Keratinocyte (primary cell): ENCODE measurements at regions not wholly inside any gene's neighbourhood (a gene's known extent, or its start where the extent isn't known, plus 50 kb on each side); places are given as distances from the start of the nearest gene placed in this dataset.
A peak's percentile ranks its signal among the peaks of the same experiment; 100 is the strongest.

ENCODE experiments used
- DNase-seq: peaks from one replicate; pipeline ENCODE4 v3.0.0-alpha.2; 2011; ENCODE audit warnings: low read depth, missing footprints, low spot score
- FAIRE-seq: peaks from 2 replicates; lab custom pipeline; 2011; peaks lifted over from hg19 to GRCh38; lab: Jason Lieb, UNC
- H2AFZ ChIP-seq: 2 replicates; pipeline ENCODE4 v1.6.0; 2012; ENCODE audit warnings: low read length, control low read depth, inconsistent platforms; ENCODE audit not compliant: control insufficient read depth
- H3K27ac ChIP-seq: 2 replicates; pipeline ENCODE4 v1.5.1; 2011; ENCODE audit warnings: low read length; ENCODE audit not compliant: control insufficient read depth, insufficient read depth
- H3K27me3 ChIP-seq: 3 replicates; pipeline ENCODE4 v1.6.0; 2011; ENCODE audit warnings: low read length; ENCODE audit not compliant: control insufficient read depth, insufficient read depth; ENCODE audit errors: extremely low read depth
- H3K36me3 ChIP-seq, 2 experiments: 2 replicates in 1 of 2; 3 replicates in 1 of 2; pipeline ENCODE4 v1.5.1; 2011; ENCODE audit warnings: low read length in 2 of 2, mild to moderate bottlenecking in 1 of 2; ENCODE audit not compliant: control insufficient read depth in 2 of 2, insufficient read depth in 2 of 2; ENCODE audit errors: extremely low read depth in 1 of 2
- H3K4me1 ChIP-seq: 3 replicates; pipeline ENCODE4 v1.5.1; 2011; ENCODE audit warnings: low read length; ENCODE audit not compliant: control insufficient read depth, insufficient read depth; ENCODE audit errors: extremely low read depth
- H3K4me2 ChIP-seq: 3 replicates; pipeline ENCODE4 v1.6.0; 2011; ENCODE audit warnings: low read depth, low read length; ENCODE audit not compliant: control insufficient read depth, insufficient read depth; ENCODE audit errors: extremely low read depth
- H3K4me3 ChIP-seq, 3 experiments: fragments of 200-600 bp in 1 of 3; sonication (generic) in 1 of 3; 2 replicates in 2 of 3; 3 replicates in 1 of 3; pipeline ENCODE4 v1.5.1; 2011 to 2016; ENCODE audit warnings: low read length in 3 of 3, mild to moderate bottlenecking in 3 of 3, control low read depth in 2 of 3, inconsistent platforms in 1 of 3, low read depth in 1 of 3, mixed read lengths in 1 of 3, mixed run types in 1 of 3, moderate library complexity in 1 of 3; ENCODE audit not compliant: control insufficient read depth in 2 of 3, insufficient read depth in 2 of 3; ENCODE audit errors: extremely low read depth in 1 of 3
- H3K79me2 ChIP-seq: 2 replicates; pipeline ENCODE4 v1.6.0; 2012; ENCODE audit warnings: low read length; ENCODE audit not compliant: control insufficient read depth, insufficient read depth
- H3K9ac ChIP-seq: 3 replicates; pipeline ENCODE4 v1.6.0; 2011; ENCODE audit warnings: low read length; ENCODE audit not compliant: control insufficient read depth, insufficient read depth; ENCODE audit errors: extremely low read depth
- H3K9me1 ChIP-seq: 3 replicates; pipeline ENCODE4 v1.6.0; 2011; ENCODE audit warnings: low read length; ENCODE audit not compliant: control insufficient read depth, insufficient read depth; ENCODE audit errors: extremely low read depth
- H3K9me3 ChIP-seq: 2 replicates; pipeline ENCODE4 v1.5.1; 2012; ENCODE audit warnings: low read depth, low read length; ENCODE audit not compliant: control insufficient read depth
- H4K20me1 ChIP-seq: 3 replicates; pipeline ENCODE4 v1.6.0; 2011; ENCODE audit warnings: low read length; ENCODE audit not compliant: control insufficient read depth, insufficient read depth; ENCODE audit errors: extremely low read depth
- EZH2 ChIP-seq: IDR thresholded peaks from one replicate; pipeline ENCODE4 v1.6.1; 2012; ENCODE audit warnings: inconsistent platforms, mild to moderate bottlenecking, low read length, moderate library complexity
- dilution Hi-C: fragments of 300-500 bp; cut with MboI; formaldehyde crosslinking; loops from one replicate; pipeline ENCODE4 v1.7.0; 2020; ENCODE audit warnings: low sequenced_read_pairs; ENCODE audit not compliant: extremely low pct_ligation_motif_present
- TF ChIP-seq, protein P1 (sequence below), 3 experiments: IDR thresholded peaks in 1 of 3; conservative IDR thresholded peaks in 1 of 3; optimal IDR thresholded peaks in 1 of 3; 2 replicates in 2 of 3; 3 replicates in 1 of 3; pipeline versions ENCODE3 to v1.5.1; 2011; ENCODE audit warnings: low read length in 3 of 3, mild to moderate bottlenecking in 3 of 3, moderate library complexity in 2 of 3, control low read depth in 1 of 3, inconsistent platforms in 1 of 3; ENCODE audit not compliant: insufficient read depth in 2 of 3; ENCODE audit errors: extremely low read depth in 1 of 3

DNA sequence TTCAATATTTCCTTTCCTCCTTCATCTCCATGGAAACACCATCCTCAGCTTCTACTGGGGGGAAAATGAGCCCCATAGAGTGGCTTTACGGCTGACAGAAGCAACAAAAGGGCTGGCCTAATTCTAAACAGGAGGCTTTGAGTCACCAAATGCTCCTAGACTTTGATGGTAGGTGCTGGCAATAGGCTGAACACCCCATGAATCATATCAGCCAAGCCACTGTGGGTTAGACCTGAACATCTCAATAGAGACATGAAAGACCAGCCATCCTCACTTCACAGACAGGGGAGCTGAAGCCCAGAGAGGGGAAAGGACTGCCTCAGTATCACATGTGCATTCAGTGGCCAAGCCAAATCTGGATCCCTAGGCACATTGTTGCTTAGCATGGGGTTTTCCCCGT lies 107.6 kb downstream of the AMER1 start:
- no peak overlapping the region for H3K27ac ChIP-seq
- dilution Hi-C loops: no loop called here
- H4K20me1 ChIP-seq: no peaks in the 10 kb centered on the region
- FAIRE-seq: no peak
- no peaks in the 10 kb centered on the region for H3K79me2 ChIP-seq
- no peaks in the 10 kb centered on the region for H3K27me3 ChIP-seq
- TF ChIP-seq, protein P1, sequence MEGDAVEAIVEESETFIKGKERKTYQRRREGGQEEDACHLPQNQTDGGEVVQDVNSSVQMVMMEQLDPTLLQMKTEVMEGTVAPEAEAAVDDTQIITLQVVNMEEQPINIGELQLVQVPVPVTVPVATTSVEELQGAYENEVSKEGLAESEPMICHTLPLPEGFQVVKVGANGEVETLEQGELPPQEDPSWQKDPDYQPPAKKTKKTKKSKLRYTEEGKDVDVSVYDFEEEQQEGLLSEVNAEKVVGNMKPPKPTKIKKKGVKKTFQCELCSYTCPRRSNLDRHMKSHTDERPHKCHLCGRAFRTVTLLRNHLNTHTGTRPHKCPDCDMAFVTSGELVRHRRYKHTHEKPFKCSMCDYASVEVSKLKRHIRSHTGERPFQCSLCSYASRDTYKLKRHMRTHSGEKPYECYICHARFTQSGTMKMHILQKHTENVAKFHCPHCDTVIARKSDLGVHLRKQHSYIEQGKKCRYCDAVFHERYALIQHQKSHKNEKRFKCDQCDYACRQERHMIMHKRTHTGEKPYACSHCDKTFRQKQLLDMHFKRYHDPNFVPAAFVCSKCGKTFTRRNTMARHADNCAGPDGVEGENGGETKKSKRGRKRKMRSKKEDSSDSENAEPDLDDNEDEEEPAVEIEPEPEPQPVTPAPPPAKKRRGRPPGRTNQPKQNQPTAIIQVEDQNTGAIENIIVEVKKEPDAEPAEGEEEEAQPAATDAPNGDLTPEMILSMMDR (optimal IDR thresholded peaks at IDR 0.05 in 1 of 3, IDR thresholded peaks at IDR 0.05 in 1 of 3, conservative IDR thresholded peaks at IDR 0.05 in 1 of 3; ENCODE audit: extremely low read depth in 1 of 3, insufficient read depth in 2 of 3, low read length in 3 of 3): no peak
- no peak for TF ChIP-seq EZH2
- no peak overlapping the region for H2AFZ ChIP-seq
- H3K36me3 ChIP-seq: no peaks in the 10 kb centered on the region
- H3K4me1 ChIP-seq: no peaks in the 10 kb centered on the region
- no peaks in the 10 kb centered on the region for H3K9me1 ChIP-seq
- H3K4me2 ChIP-seq: no peak overlapping the region
- no peaks in the 10 kb centered on the region for H3K9me3 ChIP-seq
- no peak for DNase-seq
- no peak overlapping the region for H3K9ac ChIP-seq
- no peak overlapping the region for H3K4me3 ChIP-seq

DNA sequence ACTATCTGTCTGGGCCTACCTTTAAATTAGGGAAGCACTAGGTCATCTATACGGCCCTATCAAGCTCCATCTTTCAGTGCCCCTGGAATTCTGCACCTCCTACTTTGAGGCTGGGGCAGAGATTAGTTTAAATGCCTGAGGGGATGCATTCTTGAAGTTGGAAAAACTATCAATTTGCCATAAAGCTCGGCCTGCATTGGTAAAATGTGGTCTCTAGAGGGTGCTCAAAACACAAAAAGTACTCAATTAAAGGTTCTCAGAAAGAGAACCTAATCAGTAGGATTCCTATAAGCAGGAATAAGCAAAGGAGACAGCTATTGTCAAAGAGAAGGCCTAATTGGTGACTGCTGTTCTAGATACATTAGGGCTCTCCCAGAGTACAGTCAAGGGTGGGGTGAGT lies 111.7 kb downstream of the AMER1 start:
- no peak overlapping the region for H3K9ac ChIP-seq
- dilution Hi-C loops: no loop called here
- H3K27me3 ChIP-seq: no peaks in the 10 kb centered on the region
- no peaks in the 10 kb centered on the region for H3K4me1 ChIP-seq
- DNase-seq (no peak), FAIRE-seq (no peak)
- no peak overlapping the region for H3K27ac ChIP-seq
- H3K4me2 ChIP-seq: no peak overlapping the region
- H3K4me3 ChIP-seq: no peak overlapping the region
- no peak overlapping the region for H2AFZ ChIP-seq
- no peaks in the 10 kb centered on the region for H3K79me2 ChIP-seq
- no peaks in the 10 kb centered on the region for H3K36me3 ChIP-seq
- no peaks in the 10 kb centered on the region for H3K9me1 ChIP-seq
- TF ChIP-seq, protein P1 (optimal IDR thresholded peaks at IDR 0.05 in 1 of 3, IDR thresholded peaks at IDR 0.05 in 1 of 3, conservative IDR thresholded peaks at IDR 0.05 in 1 of 3; ENCODE audit: extremely low read depth in 1 of 3, insufficient read depth in 2 of 3, low read length in 3 of 3): peak in 2 of 3 experiments; percentile 17 to 29
- TF ChIP-seq EZH2: no peak
- no peaks in the 10 kb centered on the region for H3K9me3 ChIP-seq
- H4K20me1 ChIP-seq: no peaks in the 10 kb centered on the region
